SK-N-SH (cell line): ENCODE measurements at regions not wholly inside any gene's neighbourhood (a gene's known extent, or its start where the extent isn't known, plus 50 kb on each side); places are given as distances from the start of the nearest gene placed in this dataset.
"Not testable (repeated sequence)": the region's sequence is repeated elsewhere in the genome, so short reads cannot be mapped to it uniquely, and the experiment has no call there.

Source experiments
- CTCF ChIA-PET: fragments of 300-600, 350-600 bp; formaldehyde crosslinking; extraction: SDS; loops from one replicate; lab custom pipeline; 2021; lab: Yijun Ruan, JAX
- POLR2A ChIA-PET: fragments of 350-600 bp; sonication (Branson Sonifier 250); formaldehyde crosslinking; extraction: SDS; loops from one replicate; lab custom pipeline; 2020; ENCODE audit warnings: antibody characterized with exemption, inconsistent platforms; lab: Yijun Ruan, JAX
- DNase-seq: peaks from one replicate; pipeline ENCODE4 v3.0.0; 2012
- H2AFZ ChIP-seq: fragments of 200-600 bp; sonication (generic); 2 replicates; pipeline ENCODE4 v1.8.1; 2016; ENCODE audit warnings: antibody characterized with exemption, mild to moderate bottlenecking, low read depth
- H3F3A ChIP-seq: fragments of 200-600 bp; sonication (generic); replicated peaks from 2 replicates; pipeline ENCODE3; 2016; ENCODE audit warnings: antibody characterized with exemption, mild to moderate bottlenecking; ENCODE audit not compliant: insufficient read depth
- H3K27ac ChIP-seq, 2 experiments: fragments of 200-500 bp in 1 of 2; fragments of 200-600 bp in 1 of 2; sonication (Bioruptor generic) in 1 of 2; sonication (generic), shearing (Covaris generic) in 1 of 2; 2 replicates each; pipeline versions ENCODE4 v1.5.1 to v1.6.1; 2014 to 2016; ENCODE audit warnings: low read depth in 2 of 2, inconsistent platforms in 1 of 2, low read length in 1 of 2, mild to moderate bottlenecking in 1 of 2, mixed read lengths in 1 of 2
- H3K27me3 ChIP-seq: fragments of 200-600 bp; sonication (generic), shearing (Covaris generic); 2 replicates; pipeline ENCODE4 v1.6.1; 2016; ENCODE audit warnings: mixed run types; ENCODE audit not compliant: insufficient read depth
- H3K36me3 ChIP-seq, 2 experiments: fragments of 200-500 bp in 1 of 2; fragments of 200-600 bp in 1 of 2; sonication (Bioruptor generic) in 1 of 2; sonication (generic) in 1 of 2; replicated peaks in 1 of 2; 2 replicates each; pipeline versions ENCODE3 to v1.5.1; 2014 to 2016; ENCODE audit warnings: low read length in 1 of 2, mild to moderate bottlenecking in 1 of 2; ENCODE audit not compliant: insufficient read depth in 2 of 2, control insufficient read depth in 1 of 2
- H3K4me1 ChIP-seq, 2 experiments: fragments of 200-500 bp in 1 of 2; fragments of 200-600 bp in 1 of 2; sonication (Bioruptor generic) in 1 of 2; sonication (generic), shearing (Covaris generic) in 1 of 2; 2 replicates each; pipeline versions ENCODE4 v1.5.1 to v1.6.1; 2014 to 2016; ENCODE audit warnings: low read depth in 1 of 2, low read length in 1 of 2, mixed run types in 1 of 2; ENCODE audit not compliant: insufficient read depth in 2 of 2, control insufficient read depth in 1 of 2
- H3K4me2 ChIP-seq: fragments of 200-600 bp; sonication (generic), shearing (Covaris generic); 2 replicates; pipeline ENCODE4 v1.6.1; 2017; ENCODE audit warnings: mixed run types
- H3K4me3 ChIP-seq, 2 experiments: fragments of 200-500 bp in 1 of 2; fragments of 200-600 bp in 1 of 2; sonication (Bioruptor generic) in 1 of 2; sonication (generic), shearing (Covaris generic) in 1 of 2; 2 replicates each; pipeline versions ENCODE4 v1.5.1 to v1.8.1; 2014 to 2016; ENCODE audit warnings: low read depth in 2 of 2, inconsistent platforms in 1 of 2, low read length in 1 of 2, mild to moderate bottlenecking in 1 of 2, mixed read lengths in 1 of 2, moderate library complexity in 1 of 2
- H3K79me2 ChIP-seq: fragments of 200-600 bp; sonication (generic); 2 replicates; pipeline ENCODE4 v1.8.1; 2017; ENCODE audit warnings: mild to moderate bottlenecking; ENCODE audit not compliant: insufficient read depth
- H3K9ac ChIP-seq: fragments of 200-600 bp; sonication (generic); 2 replicates; pipeline ENCODE4 v1.6.1; 2017; ENCODE audit warnings: mixed run types
- H3K9me2 ChIP-seq: fragments of 200-600 bp; sonication (generic); 2 replicates; pipeline ENCODE4 v1.6.1; 2017; ENCODE audit warnings: mixed run types
- H3K9me3 ChIP-seq: fragments of 200-600 bp; sonication (generic); 2 replicates; pipeline ENCODE4 v1.6.1; 2017; ENCODE audit warnings: mixed run types, mild to moderate bottlenecking, moderate library complexity
- H4K20me1 ChIP-seq: fragments of 200-600 bp; sonication (generic); 2 replicates; pipeline ENCODE4 v1.6.1; 2017; ENCODE audit warnings: mild to moderate bottlenecking, mixed run types; ENCODE audit not compliant: insufficient read depth
- CHD2 ChIP-seq: fragments of 150-350 bp; IDR thresholded peaks from 2 replicates; pipeline ENCODE4 v1.6.1; 2018; ENCODE audit warnings: low read length; ENCODE audit not compliant: partially characterized antibody
- EP300 ChIP-seq, 2 experiments: IDR thresholded peaks; 2 replicates each; pipeline versions ENCODE4 v1.4.0 to v1.6.1; 2012; ENCODE audit warnings: borderline replicate concordance in 1 of 2, low read depth in 1 of 2, low read length in 1 of 2
- EZH2phosphoT487 ChIP-seq: fragments of 200-600 bp; sonication (generic); IDR thresholded peaks from 2 replicates; pipeline ENCODE4 v1.6.1; 2017; ENCODE audit warnings: low read depth, mixed run types, mild to moderate bottlenecking, antibody characterized with exemption, moderate library complexity, borderline replicate concordance
- FOXJ3 ChIP-seq: sonication (generic); formaldehyde crosslinking; IDR thresholded peaks from 2 replicates; pipeline ENCODE4 v1.5.1; 2020; ENCODE audit warnings: mild to moderate bottlenecking, missing genetic modification reagents
- GABPA ChIP-seq: IDR thresholded peaks from 2 replicates; pipeline ENCODE4 v1.4.0; 2012; ENCODE audit warnings: low read depth, mild to moderate bottlenecking
- JUND ChIP-seq: IDR thresholded peaks from 2 replicates; pipeline ENCODE4 v1.4.0; 2012
- POLR2AphosphoS5 ChIP-seq: IDR thresholded peaks from 2 replicates; pipeline ENCODE4 v1.6.1; 2012; ENCODE audit warnings: low read depth, low read length
- RAD21 ChIP-seq: IDR thresholded peaks from 2 replicates; pipeline ENCODE4 v1.6.1; 2012; ENCODE audit warnings: mild to moderate bottlenecking, low read length
- RCOR1 ChIP-seq: fragments of 150-350 bp; IDR thresholded peaks from 2 replicates; pipeline ENCODE4 v1.6.1; 2017; ENCODE audit warnings: antibody characterized with exemption, low read length
- RFX5 ChIP-seq: IDR thresholded peaks from 2 replicates; pipeline ENCODE4 v1.6.1; 2012; ENCODE audit warnings: mild to moderate bottlenecking, improper control_type of control experiment, low read length
- TAF1 ChIP-seq: IDR thresholded peaks from 2 replicates; pipeline ENCODE4 v1.6.1; 2012; ENCODE audit warnings: low read depth, mild to moderate bottlenecking, low read length, moderate library complexity, borderline replicate concordance
- TCF12 ChIP-seq: IDR thresholded peaks from 2 replicates; pipeline ENCODE4 v1.4.0; 2012
- YY1 ChIP-seq: IDR thresholded peaks from 2 replicates; pipeline ENCODE4 v1.4.0; 2012; ENCODE audit warnings: low read depth, mild to moderate bottlenecking
- WGBS: methylation state at CpG from one replicate; pipeline ENCODE4 v1.1.6; 2017; ENCODE audit warnings: low lambda C conversion rate; 5-methylcytosine and 5-hydroxymethylcytosine counted together
- TF ChIP-seq, protein P1 (sequence below): fragments of 150-350 bp; IDR thresholded peaks from 2 replicates; pipeline ENCODE4 v1.6.1; 2017; ENCODE audit warnings: antibody characterized with exemption, low read length, low read depth, borderline replicate concordance
- TF ChIP-seq, protein P2 (sequence below): fragments of 150-350 bp; IDR thresholded peaks from 2 replicates; pipeline ENCODE4 v1.6.1; 2016; ENCODE audit warnings: mild to moderate bottlenecking, low read depth, low read length
- TF ChIP-seq, protein P3 (sequence below): fragments of 200-600 bp; sonication (generic); IDR thresholded peaks from 2 replicates; pipeline ENCODE4 v1.6.1; 2017; ENCODE audit warnings: antibody characterized with exemption, mild to moderate bottlenecking, moderate library complexity
- TF ChIP-seq, protein P4 (sequence below): IDR thresholded peaks from 2 replicates; pipeline ENCODE4 v1.4.0; 2012; ENCODE audit warnings: low read depth, borderline replicate concordance

DNA sequence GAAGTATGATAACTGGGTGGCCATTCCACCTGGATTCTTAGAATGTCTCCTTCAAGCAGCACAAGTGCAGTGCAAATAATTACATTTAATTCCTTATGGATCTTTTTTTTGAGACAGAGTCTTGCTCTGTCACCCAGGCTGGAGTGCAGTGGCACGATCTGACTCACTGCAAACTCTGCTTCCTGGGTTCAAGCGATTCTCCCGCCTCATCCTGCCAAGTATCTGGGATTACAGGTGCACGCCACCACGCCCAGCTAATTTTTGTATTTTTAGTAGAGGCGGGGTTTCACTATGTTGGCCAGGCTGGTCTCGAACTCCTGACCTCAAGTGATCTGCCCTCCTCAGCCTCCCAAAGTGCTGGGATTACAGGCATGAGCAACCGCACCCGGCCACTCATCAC is 80.7 kb upstream of the ABHD2 start:
- H3K9ac ChIP-seq, H3K4me3 ChIP-seq, H3F3A ChIP-seq, H3K4me1 ChIP-seq, H4K20me1 ChIP-seq, DNase-seq, H3K27ac ChIP-seq, H3K27me3 ChIP-seq, H3K9me2 ChIP-seq, H2AFZ ChIP-seq, H3K9me3 ChIP-seq, H3K36me3 ChIP-seq, H3K79me2 ChIP-seq, H3K4me2 ChIP-seq, POLR2A ChIA-PET: not testable (repeated sequence)
- CTCF ChIA-PET = interaction anchor here (1.0 kb wide), 2 partner anchors 11 to 109 kb away, joined by 3 read pairs; no protein-coding TSS in a partner anchor
- WGBS = 80% methylated on average over 9 of the region's 9 CpGs

DNA sequence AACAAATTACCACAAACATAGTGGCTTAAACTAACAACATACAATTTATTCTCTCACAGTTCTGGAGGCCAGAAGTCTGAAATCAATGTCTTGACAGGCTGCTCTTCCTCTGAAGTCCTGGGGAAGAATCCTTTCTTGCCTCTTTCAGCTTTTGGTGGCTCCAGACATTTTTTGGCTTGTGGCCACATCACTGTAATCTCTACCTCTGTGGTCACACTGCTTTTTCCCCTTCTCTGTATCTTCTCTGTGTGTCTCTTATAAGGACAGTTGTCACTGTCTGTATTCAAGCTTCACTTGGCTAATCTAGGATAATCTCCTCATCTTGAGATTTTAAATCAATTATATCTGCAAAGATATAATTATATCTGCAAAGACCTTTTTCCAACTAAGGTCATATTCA is 80.3 kb upstream of the ABHD2 start:
- H3K36me3 ChIP-seq = no peaks in the 10 kb centered on the region
- H2AFZ ChIP-seq = no peak overlapping the region
- H3K9ac ChIP-seq = no peak overlapping the region
- H3K27ac ChIP-seq = no peak overlapping the region
- DNase-seq = no peak
- no peaks in the 10 kb centered on the region for H3K79me2 ChIP-seq
- no peaks in the 10 kb centered on the region for H3K4me1 ChIP-seq
- no peak overlapping the region for H3K4me2 ChIP-seq
- no peak for TF ChIP-seq EZH2phosphoT487
- TF ChIP-seq, protein P1, sequence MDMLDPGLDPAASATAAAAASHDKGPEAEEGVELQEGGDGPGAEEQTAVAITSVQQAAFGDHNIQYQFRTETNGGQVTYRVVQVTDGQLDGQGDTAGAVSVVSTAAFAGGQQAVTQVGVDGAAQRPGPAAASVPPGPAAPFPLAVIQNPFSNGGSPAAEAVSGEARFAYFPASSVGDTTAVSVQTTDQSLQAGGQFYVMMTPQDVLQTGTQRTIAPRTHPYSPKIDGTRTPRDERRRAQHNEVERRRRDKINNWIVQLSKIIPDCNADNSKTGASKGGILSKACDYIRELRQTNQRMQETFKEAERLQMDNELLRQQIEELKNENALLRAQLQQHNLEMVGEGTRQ = no peak
- TF ChIP-seq TCF12 = no peak
- TF ChIP-seq RAD21 = no peak
- TF ChIP-seq, protein P2, sequence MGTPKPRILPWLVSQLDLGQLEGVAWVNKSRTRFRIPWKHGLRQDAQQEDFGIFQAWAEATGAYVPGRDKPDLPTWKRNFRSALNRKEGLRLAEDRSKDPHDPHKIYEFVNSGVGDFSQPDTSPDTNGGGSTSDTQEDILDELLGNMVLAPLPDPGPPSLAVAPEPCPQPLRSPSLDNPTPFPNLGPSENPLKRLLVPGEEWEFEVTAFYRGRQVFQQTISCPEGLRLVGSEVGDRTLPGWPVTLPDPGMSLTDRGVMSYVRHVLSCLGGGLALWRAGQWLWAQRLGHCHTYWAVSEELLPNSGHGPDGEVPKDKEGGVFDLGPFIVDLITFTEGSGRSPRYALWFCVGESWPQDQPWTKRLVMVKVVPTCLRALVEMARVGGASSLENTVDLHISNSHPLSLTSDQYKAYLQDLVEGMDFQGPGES = no peak
- TF ChIP-seq TAF1 = no peak
- no peak for TF ChIP-seq POLR2AphosphoS5
- no peak for TF ChIP-seq RCOR1
- no peak for TF ChIP-seq GABPA
- TF ChIP-seq EP300 (IDR thresholded peaks at IDR 0.05; ENCODE audit: borderline replicate concordance in 1 of 2, low read depth in 1 of 2, low read length in 1 of 2) = no peak
- TF ChIP-seq JUND = no peak
- TF ChIP-seq, all 33 proteins: peak for 0
- Histone ChIP-seq H3K9me3 (no peaks in the 10 kb centered on the region), H3K4me3 (no peak overlapping the region), H3K9me2 (no peaks in the 10 kb centered on the region), H3K27me3 (no peaks in the 10 kb centered on the region), H3F3A (no peaks in the 10 kb centered on the region), H4K20me1 (no peaks in the 10 kb centered on the region)
- CTCF ChIA-PET = interaction anchor here (1.0 to 2.0 kb wide), 3 partner anchors 10 to 110 kb away, joined by 3 to 6 read pairs (median 3); no protein-coding TSS in a partner anchor
- POLR2A ChIA-PET = no interaction called here

DNA sequence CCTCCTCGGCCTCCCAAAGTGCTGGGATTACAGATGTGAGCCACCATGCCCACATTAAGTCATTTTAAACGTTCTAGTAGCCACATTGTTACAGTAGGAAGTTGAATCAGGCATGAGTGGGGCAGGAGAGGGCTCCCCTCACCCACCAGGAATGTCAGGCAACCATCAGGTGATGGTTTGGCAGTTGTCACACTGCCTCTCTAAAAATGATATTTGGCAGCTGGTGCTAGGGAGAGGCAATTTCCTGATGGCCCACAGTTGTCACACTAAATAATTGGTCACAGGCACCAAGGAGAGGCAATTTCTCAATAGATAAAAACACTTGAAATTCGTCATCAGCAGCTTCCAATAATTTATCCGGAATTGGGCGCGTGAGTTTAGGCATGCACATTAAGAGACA is 79.2 kb upstream of the ABHD2 start:
- H3K27me3 ChIP-seq = no peaks in the 10 kb centered on the region; the same call in 1 of the 2 replicates
- no peak for DNase-seq
- H3K79me2 ChIP-seq = no peaks in the 10 kb centered on the region
- H3K27ac ChIP-seq = no peak overlapping the region
- ChIA-PET POLR2A (no interaction called here), CTCF (interaction anchor here (2.0 kb wide), 1 partner anchor 104 kb away, joined by 6 read pairs; no protein-coding TSS in a partner anchor)
- H3K4me2 ChIP-seq = no peak overlapping the region
- no peak overlapping the region for H3K9ac ChIP-seq
- no peak overlapping the region for H2AFZ ChIP-seq
- 67% methylated on average over 6 of the region's 6 CpGs for WGBS
- H3K36me3 ChIP-seq = no peaks in the 10 kb centered on the region
- no peaks in the 10 kb centered on the region for H3F3A ChIP-seq
- H3K4me1 ChIP-seq = no peaks in the 10 kb centered on the region
- H3K9me3 ChIP-seq = no peaks in the 10 kb centered on the region
- H3K4me3 ChIP-seq = no peak overlapping the region
- no peaks in the 10 kb centered on the region for H4K20me1 ChIP-seq
- no peaks in the 10 kb centered on the region for H3K9me2 ChIP-seq
- no peak for TF ChIP-seq YY1
- no peak for TF ChIP-seq GABPA
- TF ChIP-seq RFX5 = no peak
- no peak for TF ChIP-seq FOXJ3 (CRISPR knock-in tag)
- no peak for TF ChIP-seq EZH2phosphoT487
- TF ChIP-seq CHD2 = no peak
- TF ChIP-seq, protein P3, sequence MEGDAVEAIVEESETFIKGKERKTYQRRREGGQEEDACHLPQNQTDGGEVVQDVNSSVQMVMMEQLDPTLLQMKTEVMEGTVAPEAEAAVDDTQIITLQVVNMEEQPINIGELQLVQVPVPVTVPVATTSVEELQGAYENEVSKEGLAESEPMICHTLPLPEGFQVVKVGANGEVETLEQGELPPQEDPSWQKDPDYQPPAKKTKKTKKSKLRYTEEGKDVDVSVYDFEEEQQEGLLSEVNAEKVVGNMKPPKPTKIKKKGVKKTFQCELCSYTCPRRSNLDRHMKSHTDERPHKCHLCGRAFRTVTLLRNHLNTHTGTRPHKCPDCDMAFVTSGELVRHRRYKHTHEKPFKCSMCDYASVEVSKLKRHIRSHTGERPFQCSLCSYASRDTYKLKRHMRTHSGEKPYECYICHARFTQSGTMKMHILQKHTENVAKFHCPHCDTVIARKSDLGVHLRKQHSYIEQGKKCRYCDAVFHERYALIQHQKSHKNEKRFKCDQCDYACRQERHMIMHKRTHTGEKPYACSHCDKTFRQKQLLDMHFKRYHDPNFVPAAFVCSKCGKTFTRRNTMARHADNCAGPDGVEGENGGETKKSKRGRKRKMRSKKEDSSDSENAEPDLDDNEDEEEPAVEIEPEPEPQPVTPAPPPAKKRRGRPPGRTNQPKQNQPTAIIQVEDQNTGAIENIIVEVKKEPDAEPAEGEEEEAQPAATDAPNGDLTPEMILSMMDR = no peak
- TF ChIP-seq, protein P4, sequence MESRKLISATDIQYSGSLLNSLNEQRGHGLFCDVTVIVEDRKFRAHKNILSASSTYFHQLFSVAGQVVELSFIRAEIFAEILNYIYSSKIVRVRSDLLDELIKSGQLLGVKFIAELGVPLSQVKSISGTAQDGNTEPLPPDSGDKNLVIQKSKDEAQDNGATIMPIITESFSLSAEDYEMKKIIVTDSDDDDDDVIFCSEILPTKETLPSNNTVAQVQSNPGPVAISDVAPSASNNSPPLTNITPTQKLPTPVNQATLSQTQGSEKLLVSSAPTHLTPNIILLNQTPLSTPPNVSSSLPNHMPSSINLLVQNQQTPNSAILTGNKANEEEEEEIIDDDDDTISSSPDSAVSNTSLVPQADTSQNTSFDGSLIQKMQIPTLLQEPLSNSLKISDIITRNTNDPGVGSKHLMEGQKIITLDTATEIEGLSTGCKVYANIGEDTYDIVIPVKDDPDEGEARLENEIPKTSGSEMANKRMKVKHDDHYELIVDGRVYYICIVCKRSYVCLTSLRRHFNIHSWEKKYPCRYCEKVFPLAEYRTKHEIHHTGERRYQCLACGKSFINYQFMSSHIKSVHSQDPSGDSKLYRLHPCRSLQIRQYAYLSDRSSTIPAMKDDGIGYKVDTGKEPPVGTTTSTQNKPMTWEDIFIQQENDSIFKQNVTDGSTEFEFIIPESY = no peak
- no peak for TF ChIP-seq TCF12
- no peak for TF ChIP-seq EP300 (IDR thresholded peaks at IDR 0.05; ENCODE audit: borderline replicate concordance in 1 of 2, low read depth in 1 of 2, low read length in 1 of 2)
